Lower leg skin (tissue), 4 donors: ENCODE measurements at regions not wholly inside any gene's neighbourhood (a gene's known extent, or its start where the extent isn't known, plus 50 kb on each side); places are given as distances from the start of the nearest gene placed in this dataset.

Experiments
- DNase-seq, 2 donors: peaks; one replicate each; pipeline ENCODE4 v3.0.0-alpha.2; 2019; ENCODE audit warnings: low spot score in 2 of 2
- H3K4me3 ChIP-seq: fragments of 200-600 bp; sonication (generic); 2 replicates; pipeline ENCODE4 v1.5.1; 2017; ENCODE audit warnings: mild to moderate bottlenecking, low read depth; ENCODE audit not compliant: poor library complexity, severe bottlenecking
- POLR2A ChIP-seq, 2 donors: fragments of 450-650 bp; IDR thresholded peaks; one replicate each; pipeline ENCODE4 v1.6.1; 2016 to 2017; ENCODE audit warnings: antibody characterized with exemption in 2 of 2, mild to moderate bottlenecking in 1 of 2, moderate library complexity in 1 of 2
- WGBS, 2 donors: methylation state at CpG; one replicate each; pipeline ENCODE4 v1.1.5; 2018; 5-methylcytosine and 5-hydroxymethylcytosine counted together
- intact Hi-C: fragments of 100-400 bp; cut with DNase I; formaldehyde crosslinking; loops from one replicate; pipeline ENCODE4 v1.15.0; 2023; ENCODE audit warnings: low total_unique reads
- TF ChIP-seq, protein P1 (sequence below), 3 donors: fragments of 450-650 bp; IDR thresholded peaks; one replicate each; pipeline ENCODE4 v1.5.1; 2016; ENCODE audit warnings: antibody characterized with exemption in 3 of 3, mild to moderate bottlenecking in 3 of 3, moderate library complexity in 2 of 3

DNA sequence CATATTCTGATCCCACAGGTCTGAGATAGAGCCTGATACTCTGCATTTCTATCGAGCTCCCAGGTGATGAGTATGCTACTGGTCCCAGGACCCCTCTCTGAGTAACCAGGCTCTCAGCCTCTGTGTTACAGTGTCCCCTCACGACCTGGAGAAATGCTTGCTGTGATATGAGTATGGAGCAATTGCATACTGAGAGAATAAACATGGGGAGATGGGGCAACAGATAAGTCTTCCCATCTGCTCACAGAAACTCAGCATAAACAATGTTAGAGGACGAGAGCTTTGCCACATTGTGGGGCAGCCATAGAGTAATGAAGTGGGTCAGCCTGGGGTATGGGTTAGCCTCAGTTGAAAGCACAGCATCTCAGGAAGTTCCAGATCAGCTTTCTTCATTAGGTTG lies 82.6 kb upstream of the HS3ST1 start:
- no peak for DNase-seq
- 70 to 83% methylated on average over 3 of the region's 3 CpGs for WGBS, 2 donors
- H3K4me3 ChIP-seq = no peak overlapping the region
- intact Hi-C loops = no loop called here
- TF ChIP-seq, protein P1, sequence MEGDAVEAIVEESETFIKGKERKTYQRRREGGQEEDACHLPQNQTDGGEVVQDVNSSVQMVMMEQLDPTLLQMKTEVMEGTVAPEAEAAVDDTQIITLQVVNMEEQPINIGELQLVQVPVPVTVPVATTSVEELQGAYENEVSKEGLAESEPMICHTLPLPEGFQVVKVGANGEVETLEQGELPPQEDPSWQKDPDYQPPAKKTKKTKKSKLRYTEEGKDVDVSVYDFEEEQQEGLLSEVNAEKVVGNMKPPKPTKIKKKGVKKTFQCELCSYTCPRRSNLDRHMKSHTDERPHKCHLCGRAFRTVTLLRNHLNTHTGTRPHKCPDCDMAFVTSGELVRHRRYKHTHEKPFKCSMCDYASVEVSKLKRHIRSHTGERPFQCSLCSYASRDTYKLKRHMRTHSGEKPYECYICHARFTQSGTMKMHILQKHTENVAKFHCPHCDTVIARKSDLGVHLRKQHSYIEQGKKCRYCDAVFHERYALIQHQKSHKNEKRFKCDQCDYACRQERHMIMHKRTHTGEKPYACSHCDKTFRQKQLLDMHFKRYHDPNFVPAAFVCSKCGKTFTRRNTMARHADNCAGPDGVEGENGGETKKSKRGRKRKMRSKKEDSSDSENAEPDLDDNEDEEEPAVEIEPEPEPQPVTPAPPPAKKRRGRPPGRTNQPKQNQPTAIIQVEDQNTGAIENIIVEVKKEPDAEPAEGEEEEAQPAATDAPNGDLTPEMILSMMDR (IDR thresholded peaks at IDR 0.05) = no peak
- no peak for TF ChIP-seq POLR2A (IDR thresholded peaks at IDR 0.05)

DNA sequence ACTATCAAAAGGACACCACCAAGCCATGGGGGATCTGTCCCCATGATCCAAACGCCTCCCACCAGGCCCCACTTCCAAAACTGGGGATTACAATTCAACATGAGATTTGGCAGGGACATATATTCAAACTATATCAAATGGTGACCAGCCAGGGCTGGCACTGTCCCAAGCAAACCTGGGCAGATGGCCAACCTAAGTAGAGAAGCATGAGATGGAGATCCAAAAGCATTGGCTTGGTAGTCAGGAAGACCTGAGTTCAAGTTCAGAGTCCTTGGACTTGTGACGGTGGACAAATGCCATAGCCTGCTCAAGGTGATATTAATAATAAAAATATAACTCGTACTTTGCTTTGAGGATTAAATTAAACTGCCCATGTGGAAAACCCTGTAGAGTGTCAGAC lies 79.2 kb upstream of the HS3ST1 start:
- 66 to 87% methylated on average over 3 of the region's 3 CpGs for WGBS, 2 donors
- intact Hi-C loops = no loop called here
- H3K4me3 ChIP-seq = no peak overlapping the region
- TF ChIP-seq, protein P1 (IDR thresholded peaks at IDR 0.05) = no peak
- no peak for TF ChIP-seq POLR2A (IDR thresholded peaks at IDR 0.05)
- no peak for DNase-seq

GRCh38 chr4:11506194-11506593 lies 77.5 kb upstream of the HS3ST1 start:
- intact Hi-C loops = no loop called here

GRCh38 chr4:11505221-11505971 lies 76.7 kb upstream of the HS3ST1 start:
- no peak overlapping the region for H3K4me3 ChIP-seq
- WGBS, 2 donors = 23 to 31% methylated on average over 5 of the region's 5 CpGs
- TF ChIP-seq, protein P1 (IDR thresholded peaks at IDR 0.05) = no peak
- intact Hi-C loops = no loop called here
- DNase-seq = no peak

More at GRCh38 chr4:11506194-11506593, 77.5 kb upstream of the HS3ST1 start:
- WGBS, 2 donors = 86 to 90% methylated on average over 4 of the region's 4 CpGs
- DNase-seq = no peak
- no peak overlapping the region for H3K4me3 ChIP-seq
- TF ChIP-seq POLR2A (IDR thresholded peaks at IDR 0.05) = no peak
- TF ChIP-seq, protein P1 (IDR thresholded peaks at IDR 0.05) = no peak

- WGBS, 2 donors = 50 to 54% methylated on average over 3 of the region's 3 CpGs
- intact Hi-C loops = no loop called here
- no peak for TF ChIP-seq POLR2A (IDR thresholded peaks at IDR 0.05)
- TF ChIP-seq, protein P1 (IDR thresholded peaks at IDR 0.05) = no peak
- H3K4me3 ChIP-seq = no peak overlapping the region
- DNase-seq = no peak
These were observed 74.5 kb upstream of the HS3ST1 start for GRCh38 chr4:11503166-11503565.

GRCh38 chr4:11497972-11498371 lies 69.3 kb upstream of the HS3ST1 start:
- TF ChIP-seq, protein P1 (IDR thresholded peaks at IDR 0.05) = no peak
- TF ChIP-seq POLR2A (IDR thresholded peaks at IDR 0.05) = no peak
- H3K4me3 ChIP-seq = no peak overlapping the region
- DNase-seq = no peak
- 80 to 87% methylated on average over 3 of the region's 3 CpGs for WGBS, 2 donors
- intact Hi-C loops = no loop called here
